RWPE2 (cell line): ENCODE measurements at regions not wholly inside any gene's neighbourhood (a gene's known extent, or its start where the extent isn't known, plus 50 kb on each side); places are given as distances from the start of the nearest gene placed in this dataset.

Experiments used
- ATAC-seq: fragments of 200-7000 bp; cut with Tn5 transposase; 3 replicates; pipeline ENCODE4 v1.9.1; 2021; ENCODE audit warnings: low read depth
- DNase-seq: peaks from one replicate; pipeline ENCODE4 v3.0.0-alpha.2; 2020; ENCODE audit warnings: low spot score
- H3K27ac ChIP-seq: fragments of 450-650 bp; 2 replicates; pipeline ENCODE4 v1.5.1; 2017; ENCODE audit warnings: mild to moderate bottlenecking; ENCODE audit not compliant: poor library complexity, severe bottlenecking
- H3K27me3 ChIP-seq: fragments of 250-450 bp; sonication (Bioruptor Pico); 2 replicates; pipeline ENCODE4 v1.5.1; 2021; ENCODE audit warnings: mild to moderate bottlenecking, moderate library complexity; ENCODE audit not compliant: insufficient read depth, poor library complexity, severe bottlenecking
- H3K36me3 ChIP-seq: fragments of 250-450 bp; sonication (Bioruptor Pico); 2 replicates; pipeline ENCODE4 v1.5.1; 2020; ENCODE audit warnings: low read depth, mild to moderate bottlenecking, moderate library complexity
- H3K4me1 ChIP-seq: fragments of 250-450 bp; sonication (Bioruptor Pico); 2 replicates; pipeline ENCODE4 v1.5.1; 2021; ENCODE audit warnings: mild to moderate bottlenecking, moderate library complexity; ENCODE audit not compliant: insufficient read depth, poor library complexity, severe bottlenecking
- H3K4me3 ChIP-seq: fragments of 250-450 bp; sonication (Bioruptor Pico); 2 replicates; pipeline ENCODE4 v1.5.1; 2021; ENCODE audit warnings: mild to moderate bottlenecking, moderate library complexity; ENCODE audit not compliant: severe bottlenecking
- H3K9me3 ChIP-seq: fragments of 250-450 bp; sonication (Bioruptor Pico); 2 replicates; pipeline ENCODE4 v1.5.1; 2021; ENCODE audit warnings: mild to moderate bottlenecking, moderate library complexity; ENCODE audit not compliant: severe bottlenecking
- TF ChIP-seq, protein P1 (sequence below): fragments of 450-650 bp; IDR thresholded peaks from one replicate; pipeline ENCODE4 v1.5.1; 2017; ENCODE audit warnings: mild to moderate bottlenecking, moderate library complexity; ENCODE audit not compliant: poor library complexity, severe bottlenecking

DNA sequence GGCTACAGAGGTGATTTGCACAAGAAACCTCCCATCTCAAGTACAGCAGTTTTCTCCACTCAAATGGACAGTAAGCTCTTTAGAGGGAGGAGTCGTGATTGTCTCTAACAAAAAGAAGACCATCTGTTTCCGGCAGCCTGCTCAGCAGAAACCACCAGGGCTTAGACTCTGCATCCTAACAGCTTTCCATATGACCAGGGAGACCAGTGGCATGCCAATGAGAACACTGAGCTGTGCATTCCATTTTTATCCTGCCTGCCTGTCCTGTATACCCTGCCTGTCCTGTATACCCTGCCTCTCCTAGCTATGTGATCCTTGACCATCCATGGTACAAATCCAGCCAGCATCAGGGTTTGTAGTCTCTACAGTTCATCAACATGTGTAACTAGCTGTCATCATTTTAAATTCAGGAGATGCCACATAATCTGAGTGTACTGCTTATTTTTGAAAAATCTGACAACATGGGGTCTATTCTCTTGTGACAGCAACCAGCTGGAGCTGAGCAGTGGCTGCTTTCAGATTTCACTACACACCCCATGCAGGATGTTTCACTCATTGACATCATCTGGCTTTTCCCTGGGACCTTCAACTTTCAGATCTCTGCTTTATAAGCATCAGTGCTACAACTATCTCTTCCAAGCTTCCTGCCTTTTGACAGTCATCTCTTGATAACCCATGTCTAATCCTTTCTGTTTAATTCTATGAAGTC, 50.5 kb upstream of the POU2AF2 start:
- DNase-seq, result no peak

GRCh38 chr11:111193924-111194490, 51.5 kb upstream of the POU2AF2 start:
- ATAC-seq, result no peak
- Histone ChIP-seq H3K27me3 (no peaks in the 10 kb centered on the region), H3K4me1 (no peaks in the 10 kb centered on the region), H3K27ac (no peak overlapping the region), H3K9me3 (no peaks in the 10 kb centered on the region), H3K36me3 (no peaks in the 10 kb centered on the region), H3K4me3 (no peak overlapping the region)
- TF ChIP-seq, protein P1, sequence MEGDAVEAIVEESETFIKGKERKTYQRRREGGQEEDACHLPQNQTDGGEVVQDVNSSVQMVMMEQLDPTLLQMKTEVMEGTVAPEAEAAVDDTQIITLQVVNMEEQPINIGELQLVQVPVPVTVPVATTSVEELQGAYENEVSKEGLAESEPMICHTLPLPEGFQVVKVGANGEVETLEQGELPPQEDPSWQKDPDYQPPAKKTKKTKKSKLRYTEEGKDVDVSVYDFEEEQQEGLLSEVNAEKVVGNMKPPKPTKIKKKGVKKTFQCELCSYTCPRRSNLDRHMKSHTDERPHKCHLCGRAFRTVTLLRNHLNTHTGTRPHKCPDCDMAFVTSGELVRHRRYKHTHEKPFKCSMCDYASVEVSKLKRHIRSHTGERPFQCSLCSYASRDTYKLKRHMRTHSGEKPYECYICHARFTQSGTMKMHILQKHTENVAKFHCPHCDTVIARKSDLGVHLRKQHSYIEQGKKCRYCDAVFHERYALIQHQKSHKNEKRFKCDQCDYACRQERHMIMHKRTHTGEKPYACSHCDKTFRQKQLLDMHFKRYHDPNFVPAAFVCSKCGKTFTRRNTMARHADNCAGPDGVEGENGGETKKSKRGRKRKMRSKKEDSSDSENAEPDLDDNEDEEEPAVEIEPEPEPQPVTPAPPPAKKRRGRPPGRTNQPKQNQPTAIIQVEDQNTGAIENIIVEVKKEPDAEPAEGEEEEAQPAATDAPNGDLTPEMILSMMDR, result no peak
- no peak for DNase-seq

More for the DNA sequence above, 50.5 kb upstream of the POU2AF2 start:
- TF ChIP-seq, protein P1, result no peak
- Histone ChIP-seq H3K4me3 (no peak overlapping the region), H3K36me3 (no peaks in the 10 kb centered on the region), H3K9me3 (no peaks in the 10 kb centered on the region), H3K27me3 (no peaks in the 10 kb centered on the region), H3K27ac (no peak overlapping the region), H3K4me1 (no peaks in the 10 kb centered on the region)
- no peak for ATAC-seq

DNA sequence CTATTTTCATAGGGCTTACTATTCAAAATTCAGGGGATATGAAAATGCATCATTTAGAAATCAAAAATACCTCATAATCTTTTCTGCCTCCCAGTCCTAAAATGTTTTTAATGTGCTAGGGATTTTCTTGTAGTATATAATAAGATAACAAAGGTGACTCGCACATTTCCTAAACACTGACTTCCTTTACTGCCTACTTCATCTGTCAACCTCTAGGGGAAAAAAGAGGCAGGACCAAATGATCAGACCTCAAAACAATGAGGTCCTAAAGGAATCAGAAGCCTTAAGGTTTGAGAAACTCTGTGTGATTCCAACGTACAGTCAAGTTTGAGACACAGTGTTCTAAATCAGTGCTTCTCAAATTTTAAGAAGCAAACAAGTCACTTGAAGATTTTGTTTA, 56.1 kb upstream of the POU2AF2 start:
- no peaks in the 10 kb centered on the region for H3K9me3 ChIP-seq
- H3K27me3 ChIP-seq, result no peaks in the 10 kb centered on the region
- TF ChIP-seq, protein P1, result no peak
- no peaks in the 10 kb centered on the region for H3K4me1 ChIP-seq
- no peak overlapping the region for H3K4me3 ChIP-seq
- DNase-seq (no peak), ATAC-seq (no peak)
- no peaks in the 10 kb centered on the region for H3K36me3 ChIP-seq
- H3K27ac ChIP-seq, result no peak overlapping the region

DNA sequence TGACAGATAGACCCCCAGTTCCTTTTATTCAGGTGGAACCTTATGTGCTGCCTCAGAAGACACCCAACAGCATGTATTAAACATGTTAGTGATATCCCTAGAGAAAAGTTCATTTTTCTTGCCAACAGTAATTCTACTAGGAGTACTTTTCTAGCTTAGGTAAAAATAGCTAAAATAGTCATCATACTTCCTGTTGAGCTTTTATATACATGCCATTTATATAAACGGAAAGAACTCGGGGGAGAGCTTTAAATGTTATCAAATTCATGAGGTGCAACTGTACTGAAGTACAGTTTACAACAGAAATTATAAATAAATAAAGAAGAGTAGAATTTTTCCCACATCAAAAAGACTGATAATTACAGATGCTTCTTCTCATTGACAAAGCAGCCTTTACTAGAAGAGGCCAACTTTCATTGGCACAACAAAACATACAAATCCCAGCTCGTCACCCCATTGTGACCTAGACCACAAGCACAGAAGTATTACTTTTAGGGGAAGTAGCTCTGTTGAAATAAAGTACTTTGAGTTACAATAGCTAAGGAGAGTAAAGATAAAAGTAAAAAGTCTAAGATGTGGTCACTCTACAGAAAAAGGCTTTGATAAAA, 59.1 kb upstream of the POU2AF2 start:
- Histone ChIP-seq H3K9me3 (no peaks in the 10 kb centered on the region), H3K4me1 (no peaks in the 10 kb centered on the region), H3K36me3 (no peaks in the 10 kb centered on the region), H3K27ac (no peak overlapping the region), H3K4me3 (no peak overlapping the region), H3K27me3 (no peaks in the 10 kb centered on the region)
- no peak for DNase-seq
- no peak for ATAC-seq
- TF ChIP-seq, protein P1, result no peak

DNA sequence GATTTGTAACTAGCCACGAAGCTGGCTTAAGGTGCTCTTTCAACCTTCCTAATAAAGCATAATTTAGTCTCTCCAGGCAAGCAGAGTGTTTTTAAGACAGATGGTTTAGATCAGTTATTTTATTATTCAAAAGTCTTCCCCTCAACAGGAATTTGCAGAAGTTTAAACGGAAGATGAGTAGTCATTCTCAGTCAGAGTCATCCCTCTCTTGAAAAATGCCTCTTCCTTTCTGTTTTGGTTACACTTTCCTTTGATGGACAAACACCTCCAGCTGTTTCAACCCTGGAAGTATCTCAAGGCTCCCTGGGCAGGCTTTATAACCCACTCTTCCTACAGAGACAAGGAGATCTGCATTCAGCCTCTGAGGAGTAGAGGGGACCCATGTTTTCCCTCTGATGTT, 60.3 kb upstream of the POU2AF2 start:
- no peaks in the 10 kb centered on the region for H3K9me3 ChIP-seq
- no peak overlapping the region for H3K27ac ChIP-seq
- TF ChIP-seq, protein P1, result no peak
- no peak for DNase-seq
- H3K27me3 ChIP-seq, result no peaks in the 10 kb centered on the region
- H3K4me3 ChIP-seq, result no peak overlapping the region
- no peak for ATAC-seq
- H3K4me1 ChIP-seq, result no peaks in the 10 kb centered on the region
- no peaks in the 10 kb centered on the region for H3K36me3 ChIP-seq
